Calu3 (cell line): ENCODE measurements at regions not wholly inside any gene's neighbourhood (a gene's known extent, or its start where the extent isn't known, plus 50 kb on each side); places are given as distances from the start of the nearest gene placed in this dataset.

Experiments used
- BruUV-seq: library from RNA; stranded (reverse); fragments of 400-500 nt; replicated peaks from 2 replicates; lab custom pipeline; 2021; lab: Mats Ljungman, UMichigan
- CTCF ChIA-PET: fragments of 300-600 bp; sonication (Branson Sonifier 250); formaldehyde crosslinking; loops from one replicate; lab custom pipeline; 2022; ENCODE audit warnings: antibody characterized with exemption; lab: Charles Lee
- DNase-seq: peaks from one replicate; pipeline ENCODE4 v3.0.0; 2022
- H3K27ac Mint-ChIP-seq: one replicate; pipeline ENCODE4 v1.8.0; 2022; ENCODE audit warnings: mixed read lengths; ENCODE audit not compliant: unreplicated experiment
- H3K27me3 Mint-ChIP-seq: one replicate; pipeline ENCODE4 v1.8.0; 2022; ENCODE audit warnings: mixed read lengths; ENCODE audit not compliant: unreplicated experiment
- H3K36me3 Mint-ChIP-seq: one replicate; pipeline ENCODE4 v1.8.0; 2022; ENCODE audit warnings: mild to moderate bottlenecking, moderate library complexity, mixed read lengths; ENCODE audit not compliant: insufficient read depth, unreplicated experiment
- H3K4me1 Mint-ChIP-seq: one replicate; pipeline ENCODE4 v1.8.0; 2022; ENCODE audit warnings: mild to moderate bottlenecking, low read depth, mixed read lengths; ENCODE audit not compliant: unreplicated experiment
- H3K4me3 Mint-ChIP-seq: one replicate; pipeline ENCODE4 v1.8.0; 2022; ENCODE audit warnings: mild to moderate bottlenecking, low read depth, moderate library complexity, mixed read lengths; ENCODE audit not compliant: unreplicated experiment
- H3K9me3 Mint-ChIP-seq: one replicate; pipeline ENCODE4 v1.8.0; 2022; ENCODE audit warnings: low read depth, mixed read lengths; ENCODE audit not compliant: unreplicated experiment
- CTCF ChIP-seq: fragments of 200-600 bp; IDR thresholded peaks from one replicate; pipeline ENCODE4 v1.8.0; 2022; ENCODE audit warnings: antibody characterized with exemption; ENCODE audit not compliant: unreplicated experiment
- intact Hi-C: fragments of 100-400 bp; cut with micrococcal nuclease; formaldehyde crosslinking; loops from one replicate; pipeline ENCODE4 v1.10.0; 2022; ENCODE audit not compliant: unreplicated experiment

DNA sequence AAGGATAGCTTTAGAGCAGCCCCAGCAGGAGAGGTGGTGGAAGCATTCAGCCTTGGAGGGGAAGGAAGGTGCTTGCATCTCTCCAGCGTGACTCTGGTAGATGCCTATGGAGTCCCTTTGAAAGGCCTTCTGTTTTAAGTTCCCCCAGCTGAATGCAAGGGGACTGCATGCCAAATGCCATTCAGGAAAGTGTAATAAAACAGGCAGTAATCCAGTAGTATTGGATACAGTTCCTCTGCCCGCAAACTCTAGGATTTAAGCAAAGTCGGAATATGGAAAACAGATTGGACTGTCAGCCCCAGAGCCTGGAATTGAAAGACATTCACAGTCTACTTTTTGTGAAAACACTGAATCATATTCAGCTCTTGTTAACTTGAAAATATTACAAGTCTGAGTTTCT is 125.2 kb upstream of the GAREM1 start:
- intact Hi-C loops = no loop called here
- Mint-ChIP-seq H3K27ac (no peak overlapping the region), H3K9me3 (no peaks in the 10 kb centered on the region), H3K4me1 (no peaks in the 10 kb centered on the region), H3K36me3 (no peaks in the 10 kb centered on the region), H3K27me3 (peaks cover 30% of the 10 kb centered on the region), H3K4me3 (no peak overlapping the region)
- no peak for TF ChIP-seq CTCF
- CTCF ChIA-PET = no interaction called here
- DNase-seq = no peak
- no TSS peak for BruUV-seq

DNA sequence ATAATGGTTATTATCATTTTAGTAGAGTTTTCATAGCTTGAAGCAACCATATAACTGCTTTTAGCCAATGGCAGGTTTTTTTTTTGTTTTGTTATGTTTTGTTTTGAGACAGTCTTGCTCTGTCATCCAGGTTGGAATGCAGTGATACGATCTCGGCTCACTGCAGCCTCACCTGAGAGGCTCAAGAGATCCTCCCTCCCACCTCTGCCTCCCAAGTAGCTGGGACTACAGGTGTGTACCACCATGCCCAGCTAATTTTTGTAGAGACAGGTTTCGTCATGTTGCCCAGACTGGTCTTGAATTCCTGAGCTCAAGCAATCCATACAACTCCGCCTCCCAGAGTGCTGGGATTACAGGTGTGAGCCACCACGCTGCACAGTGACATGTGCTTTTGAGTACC is 117.5 kb upstream of the GAREM1 start:
- intact Hi-C loops = no loop called here
- H3K4me1 Mint-ChIP-seq = no peaks in the 10 kb centered on the region
- no peak overlapping the region for H3K4me3 Mint-ChIP-seq
- no TSS peak for BruUV-seq
- DNase-seq = no peak
- no peaks in the 10 kb centered on the region for H3K27me3 Mint-ChIP-seq
- H3K9me3 Mint-ChIP-seq = peaks cover 5% of the 10 kb centered on the region
- H3K36me3 Mint-ChIP-seq = no peaks in the 10 kb centered on the region
- H3K27ac Mint-ChIP-seq = no peak overlapping the region
- no peak for TF ChIP-seq CTCF
- CTCF ChIA-PET = no interaction called here

DNA sequence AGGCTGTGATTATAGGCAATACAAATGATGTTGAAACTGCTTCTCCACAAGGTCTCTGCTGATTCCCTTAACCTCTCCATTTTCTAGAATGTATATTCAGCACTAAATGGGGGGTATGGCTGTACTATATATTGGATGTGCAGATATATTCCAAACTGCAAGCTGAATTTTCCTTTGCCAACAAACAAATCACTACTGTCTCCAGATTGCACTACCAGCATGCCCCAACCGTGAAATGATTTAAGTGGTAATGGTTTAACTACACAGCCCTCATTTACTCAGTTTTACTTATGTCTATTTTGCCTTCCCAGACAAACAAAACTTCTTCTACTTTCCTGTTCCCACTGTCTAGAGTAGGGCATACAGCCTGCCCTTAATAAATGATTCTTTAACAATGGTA is 112.7 kb upstream of the GAREM1 start:
- Mint-ChIP-seq H3K9me3 (peaks cover 2% of the 10 kb centered on the region), H3K27me3 (no peaks in the 10 kb centered on the region), H3K27ac (no peak overlapping the region), H3K36me3 (no peaks in the 10 kb centered on the region), H3K4me1 (no peaks in the 10 kb centered on the region), H3K4me3 (no peak overlapping the region)
- intact Hi-C loops = no loop called here
- no peak for DNase-seq
- CTCF ChIA-PET = no interaction called here
- BruUV-seq = no TSS peak
- TF ChIP-seq CTCF = no peak

GRCh38 chr18:32582455-32582854 is 111.8 kb upstream of the GAREM1 start:
- no peaks in the 10 kb centered on the region for H3K4me1 Mint-ChIP-seq
- no peak overlapping the region for H3K27ac Mint-ChIP-seq
- H3K9me3 Mint-ChIP-seq = peaks cover 2% of the 10 kb centered on the region
- no peak overlapping the region for H3K4me3 Mint-ChIP-seq
- TF ChIP-seq CTCF = no peak
- H3K36me3 Mint-ChIP-seq = no peaks in the 10 kb centered on the region
- no peak for DNase-seq
- no TSS peak for BruUV-seq
- intact Hi-C loops = no loop called here
- H3K27me3 Mint-ChIP-seq = no peaks in the 10 kb centered on the region
- CTCF ChIA-PET = no interaction called here
